ENCODE measurements at regions not wholly inside any gene's neighbourhood (a gene's known extent, or its start where the extent isn't known, plus 50 kb on each side); places are given as distances from the start of the nearest gene placed in this dataset.

DNA sequence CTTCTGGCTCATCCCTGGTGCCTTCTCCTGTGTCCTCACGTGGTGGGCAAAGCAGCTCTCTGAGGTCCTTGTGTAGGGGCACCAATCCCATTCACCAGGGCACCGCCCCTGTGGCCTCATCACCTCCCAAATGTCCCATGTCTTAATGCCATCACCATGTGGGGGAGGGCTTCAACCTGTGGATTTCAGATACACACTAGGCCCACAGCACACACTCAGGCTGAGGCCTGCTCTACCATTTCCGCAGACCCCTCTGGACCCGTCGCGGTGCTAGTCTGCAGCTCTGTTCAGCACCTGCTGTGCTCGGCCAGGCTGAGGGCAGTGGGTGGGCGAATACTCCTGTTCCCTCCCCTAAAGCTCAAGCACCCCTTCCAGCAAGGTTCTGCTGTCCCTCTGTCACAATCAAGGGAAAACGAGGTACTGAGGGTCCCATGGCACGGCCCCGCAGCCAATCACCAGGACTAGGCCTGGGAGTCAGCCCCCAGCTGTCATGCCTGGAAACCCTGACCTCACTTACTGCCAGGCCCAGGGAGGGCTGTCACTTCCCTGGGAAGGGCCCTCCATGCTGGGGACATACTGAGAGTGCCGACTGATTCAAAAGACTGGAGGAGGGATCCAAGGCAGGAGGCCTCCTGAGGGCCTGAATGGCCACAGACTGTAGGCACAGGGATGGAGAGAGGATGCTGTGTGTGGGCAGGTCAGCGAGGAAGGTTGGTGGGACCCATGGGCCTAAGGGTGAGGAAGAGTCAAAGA is 123.8 kb upstream of the RET start:
- H2AFZ ChIP-seq (ENCODE audit: low read length, unreplicated experiment), result no peak overlapping the region
- no peak overlapping the region for H3K4me3 ChIP-seq (ENCODE audit: low read depth, low read length)
- H3K27me3 ChIP-seq (ENCODE audit: insufficient read depth, low read length), result peaks cover 59% of the 10 kb centered on the region
- no peaks in the 10 kb centered on the region for H3K36me3 ChIP-seq (ENCODE audit: insufficient read depth, low read length)
- H3K79me2 ChIP-seq (ENCODE audit: control insufficient read depth, insufficient read depth, low read length, unreplicated experiment), result no peaks in the 10 kb centered on the region
- peaks cover 3% of the 10 kb centered on the region for H3K4me1 ChIP-seq (ENCODE audit: control insufficient read depth, insufficient read depth, low read length, unreplicated experiment)
- H3K27ac ChIP-seq (ENCODE audit: low read depth, low read length), result no peak overlapping the region

DNA sequence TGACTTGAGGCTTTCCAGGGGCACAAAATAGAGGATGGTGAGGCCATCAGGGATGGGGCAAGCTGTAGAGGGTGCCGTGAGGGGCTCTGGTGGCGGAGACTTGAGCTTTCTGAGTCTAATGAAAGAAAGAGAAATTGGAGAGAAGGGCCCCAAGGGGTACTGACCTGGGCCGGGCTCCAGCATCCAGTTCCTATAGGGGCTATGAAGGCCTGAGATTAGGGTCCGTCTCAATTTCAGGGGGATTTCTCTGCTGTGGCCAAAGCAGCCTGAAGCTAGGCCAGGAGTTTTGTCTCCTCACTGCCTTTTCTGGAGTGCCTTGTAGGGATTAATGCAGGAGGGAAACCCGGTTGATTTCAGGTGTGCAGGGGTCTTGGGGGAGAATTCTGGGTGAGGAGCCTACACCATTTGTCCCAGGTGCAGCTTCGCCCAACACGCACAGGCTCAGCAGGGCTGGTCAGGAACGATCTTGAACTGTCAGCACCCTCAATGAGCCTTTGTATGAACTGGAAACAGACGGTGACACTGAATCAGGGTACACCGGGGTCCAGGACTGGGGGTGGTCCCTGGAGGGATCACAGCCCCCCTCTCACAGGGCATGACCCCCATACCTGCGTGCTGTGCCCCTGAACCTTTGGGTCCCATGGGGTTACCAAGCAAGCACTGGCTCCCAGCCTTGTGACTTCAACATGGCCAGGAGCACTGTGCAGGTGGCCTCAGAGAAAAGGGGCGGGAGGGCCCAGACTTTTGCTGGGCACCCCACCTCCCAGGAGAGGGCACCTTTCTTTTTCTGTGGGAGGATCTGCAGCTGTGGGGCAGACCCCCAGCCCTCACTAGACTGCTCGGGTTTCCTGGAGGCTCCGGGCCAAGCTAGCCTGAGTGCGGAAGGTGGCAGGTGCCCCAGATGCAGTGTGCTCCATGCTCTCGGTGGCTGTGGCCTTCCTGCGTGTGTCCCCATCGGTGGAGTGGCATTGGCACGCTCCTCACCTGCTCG is 122.9 kb upstream of the RET start:
- peaks cover 61% of the 10 kb centered on the region for H3K27me3 ChIP-seq (ENCODE audit: insufficient read depth, low read length)
- H3K79me2 ChIP-seq (ENCODE audit: control insufficient read depth, insufficient read depth, low read length, unreplicated experiment), result no peaks in the 10 kb centered on the region
- H3K36me3 ChIP-seq (ENCODE audit: insufficient read depth, low read length), result no peaks in the 10 kb centered on the region
- peaks cover 3% of the 10 kb centered on the region for H3K4me1 ChIP-seq (ENCODE audit: control insufficient read depth, insufficient read depth, low read length, unreplicated experiment)
- no peak overlapping the region for H2AFZ ChIP-seq (ENCODE audit: low read length, unreplicated experiment)
- H3K4me3 ChIP-seq (ENCODE audit: low read depth, low read length), result no peak overlapping the region
- no peak overlapping the region for H3K27ac ChIP-seq (ENCODE audit: low read depth, low read length)

DNA sequence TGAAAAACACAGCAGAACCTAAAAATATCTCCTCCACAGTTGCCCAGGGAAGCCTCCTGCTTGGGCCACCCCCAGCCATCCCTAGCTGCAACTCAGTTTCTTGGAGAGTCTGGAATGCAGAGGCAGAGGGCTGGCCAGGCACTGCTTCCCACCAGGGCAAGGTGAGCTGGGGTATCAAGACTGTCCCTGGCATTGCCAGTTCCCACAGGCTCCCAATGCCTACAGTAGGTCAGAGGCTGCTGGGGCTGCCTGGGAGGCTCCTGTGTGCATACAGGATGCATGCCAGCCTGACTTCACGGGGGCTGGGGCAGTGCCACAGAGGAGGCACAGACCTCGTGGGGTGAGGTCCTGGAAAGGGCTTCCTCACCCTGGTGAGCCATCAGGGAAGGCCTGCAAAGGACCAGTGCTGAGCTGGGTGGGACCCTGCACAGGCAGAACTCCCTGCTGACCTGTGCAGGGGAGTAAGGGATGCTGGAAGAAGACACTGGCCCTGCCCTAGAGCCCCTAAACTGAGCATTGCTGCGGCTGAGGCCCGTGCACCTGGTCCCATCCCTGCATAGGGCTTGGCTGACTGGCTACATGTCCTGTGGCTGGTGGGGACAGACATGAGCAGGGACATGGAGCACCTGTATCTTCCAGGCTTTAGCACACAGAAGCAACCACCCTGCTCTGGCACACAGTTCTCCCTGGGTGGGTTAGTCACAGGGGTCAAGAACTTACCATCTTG is 121.9 kb upstream of the RET start:
- peaks cover 56% of the 10 kb centered on the region for H3K27me3 ChIP-seq (ENCODE audit: insufficient read depth, low read length)
- H3K4me3 ChIP-seq (ENCODE audit: low read depth, low read length), result no peak overlapping the region
- no peak overlapping the region for H2AFZ ChIP-seq (ENCODE audit: low read length, unreplicated experiment)
- H3K27ac ChIP-seq (ENCODE audit: low read depth, low read length), result no peak overlapping the region
- H3K36me3 ChIP-seq (ENCODE audit: insufficient read depth, low read length), result no peaks in the 10 kb centered on the region
- no peaks in the 10 kb centered on the region for H3K79me2 ChIP-seq (ENCODE audit: control insufficient read depth, insufficient read depth, low read length, unreplicated experiment)
- peaks cover 3% of the 10 kb centered on the region for H3K4me1 ChIP-seq (ENCODE audit: control insufficient read depth, insufficient read depth, low read length, unreplicated experiment)

DNA sequence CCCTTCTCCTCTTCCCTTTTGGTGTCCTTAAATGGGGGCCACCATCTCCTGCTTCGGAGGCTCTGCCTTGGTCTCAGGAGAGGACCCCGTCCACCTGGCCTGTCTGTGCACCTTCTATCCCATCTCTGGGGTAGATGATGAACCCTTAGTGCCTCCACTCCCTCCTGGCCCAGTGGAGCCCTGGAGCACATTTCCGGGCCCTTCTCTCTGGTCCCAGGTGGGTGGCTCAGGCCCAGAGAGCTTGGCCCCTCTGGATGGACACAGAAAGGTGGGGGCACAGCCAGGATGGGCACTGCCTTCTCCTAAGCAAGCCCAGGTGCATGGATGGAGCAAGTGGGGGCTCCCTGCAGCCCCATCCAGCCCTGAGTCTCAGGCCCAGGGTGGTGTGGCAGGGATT is 121.4 kb upstream of the RET start:
- Histone ChIP-seq H3K27me3 (ENCODE audit: insufficient read depth, low read length) (peaks cover 54% of the 10 kb centered on the region), H3K79me2 (ENCODE audit: control insufficient read depth, insufficient read depth, low read length, unreplicated experiment) (no peaks in the 10 kb centered on the region), H3K4me1 (ENCODE audit: control insufficient read depth, insufficient read depth, low read length, unreplicated experiment) (peaks cover 7% of the 10 kb centered on the region)

GRCh38 chr10:42956045-42956444 is 120.8 kb upstream of the RET start:
- Histone ChIP-seq H3K36me3 (ENCODE audit: insufficient read depth, low read length) (no peaks in the 10 kb centered on the region), H3K27me3 (ENCODE audit: insufficient read depth, low read length) (peaks cover 48% of the 10 kb centered on the region), H3K27ac (ENCODE audit: low read depth, low read length) (no peak overlapping the region), H3K4me1 (ENCODE audit: control insufficient read depth, insufficient read depth, low read length, unreplicated experiment) (peaks cover 10% of the 10 kb centered on the region), H3K4me3 (ENCODE audit: low read depth, low read length) (no peak overlapping the region), H2AFZ (ENCODE audit: low read length, unreplicated experiment) (no peak overlapping the region), H3K79me2 (ENCODE audit: control insufficient read depth, insufficient read depth, low read length, unreplicated experiment) (no peaks in the 10 kb centered on the region)

More for the DNA sequence above, 121.4 kb upstream of the RET start:
- Histone ChIP-seq H3K27ac (ENCODE audit: low read depth, low read length) (no peak overlapping the region), H3K36me3 (ENCODE audit: insufficient read depth, low read length) (no peaks in the 10 kb centered on the region), H2AFZ (ENCODE audit: low read length, unreplicated experiment) (no peak overlapping the region), H3K4me3 (ENCODE audit: low read depth, low read length) (no peak overlapping the region)

GRCh38 chr10:42958142-42958868 is 118.6 kb upstream of the RET start:
- no peaks in the 10 kb centered on the region for H3K79me2 ChIP-seq (ENCODE audit: control insufficient read depth, insufficient read depth, low read length, unreplicated experiment)
- H3K27ac ChIP-seq (ENCODE audit: low read depth, low read length), result no peak overlapping the region
- H3K27me3 ChIP-seq (ENCODE audit: insufficient read depth, low read length), result peaks cover 35% of the 10 kb centered on the region
- no peak overlapping the region for H2AFZ ChIP-seq (ENCODE audit: low read length, unreplicated experiment)
- H3K4me1 ChIP-seq (ENCODE audit: control insufficient read depth, insufficient read depth, low read length, unreplicated experiment), result peaks cover 7% of the 10 kb centered on the region
- no peak overlapping the region for H3K4me3 ChIP-seq (ENCODE audit: low read depth, low read length)
- H3K36me3 ChIP-seq (ENCODE audit: insufficient read depth, low read length), result no peaks in the 10 kb centered on the region

DNA sequence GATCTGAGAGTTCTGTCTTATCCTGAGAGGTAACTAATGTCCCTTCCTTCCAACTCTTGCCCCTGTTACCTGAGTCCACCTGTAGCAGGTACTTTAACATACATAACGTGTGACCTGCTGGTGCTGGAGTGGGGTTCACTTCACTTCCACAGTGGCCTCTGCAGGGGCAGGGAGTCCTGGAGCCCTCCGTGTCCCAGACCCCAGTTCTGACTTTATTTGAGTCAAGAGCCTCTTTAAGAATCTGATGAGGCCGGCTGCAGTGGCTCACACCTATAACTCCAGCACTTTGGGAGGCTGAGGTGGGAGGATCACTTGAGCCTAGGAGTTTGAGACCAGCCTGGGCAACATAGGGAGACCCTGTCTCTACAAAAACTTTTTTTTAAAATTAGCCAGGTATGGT is 117.0 kb upstream of the RET start:
- Histone ChIP-seq H3K4me1 (ENCODE audit: control insufficient read depth, insufficient read depth, low read length, unreplicated experiment) (peaks cover 7% of the 10 kb centered on the region), H3K36me3 (ENCODE audit: insufficient read depth, low read length) (no peaks in the 10 kb centered on the region), H3K79me2 (ENCODE audit: control insufficient read depth, insufficient read depth, low read length, unreplicated experiment) (no peaks in the 10 kb centered on the region), H3K4me3 (ENCODE audit: low read depth, low read length) (no peak overlapping the region), H3K27ac (ENCODE audit: low read depth, low read length) (no peak overlapping the region), H3K27me3 (ENCODE audit: insufficient read depth, low read length) (peaks cover 51% of the 10 kb centered on the region), H2AFZ (ENCODE audit: low read length, unreplicated experiment) (no peak overlapping the region)

DNA sequence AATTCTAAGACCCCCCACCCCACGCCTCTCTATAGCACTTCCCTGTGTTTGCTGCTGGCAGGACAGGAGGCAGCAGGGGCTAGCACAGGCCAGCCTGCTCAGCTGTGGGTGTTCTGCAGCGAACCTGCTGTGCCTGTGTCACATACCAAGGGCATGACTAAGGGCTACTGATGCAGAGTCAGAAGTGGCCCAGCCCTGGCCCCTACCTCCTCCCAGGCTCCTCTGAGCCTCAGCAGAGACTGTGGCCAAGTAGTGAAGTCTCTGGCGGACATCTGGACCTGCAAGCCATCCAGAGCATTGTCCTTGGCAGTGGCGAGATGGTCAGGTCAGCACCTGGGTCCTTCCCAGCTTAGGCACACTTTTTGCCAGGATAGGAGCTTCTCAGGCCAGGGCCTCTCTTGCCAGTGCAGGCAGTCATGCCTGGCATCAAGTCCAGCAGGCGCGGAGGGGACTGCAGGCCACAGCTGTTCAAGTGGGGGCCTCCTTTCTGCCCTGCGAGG is 116.3 kb upstream of the RET start:
- Histone ChIP-seq H2AFZ (ENCODE audit: low read length, unreplicated experiment) (no peak overlapping the region), H3K36me3 (ENCODE audit: insufficient read depth, low read length) (no peaks in the 10 kb centered on the region), H3K4me1 (ENCODE audit: control insufficient read depth, insufficient read depth, low read length, unreplicated experiment) (peaks cover 7% of the 10 kb centered on the region), H3K79me2 (ENCODE audit: control insufficient read depth, insufficient read depth, low read length, unreplicated experiment) (no peaks in the 10 kb centered on the region), H3K27me3 (ENCODE audit: insufficient read depth, low read length) (peaks cover 54% of the 10 kb centered on the region), H3K4me3 (ENCODE audit: low read depth, low read length) (no peak overlapping the region), H3K27ac (ENCODE audit: low read depth, low read length) (no peak overlapping the region)

GRCh38 chr10:42960991-42961795 is 115.7 kb upstream of the RET start:
- peaks cover 7% of the 10 kb centered on the region for H3K4me1 ChIP-seq (ENCODE audit: control insufficient read depth, insufficient read depth, low read length, unreplicated experiment)
- H3K79me2 ChIP-seq (ENCODE audit: control insufficient read depth, insufficient read depth, low read length, unreplicated experiment), result no peaks in the 10 kb centered on the region
- H3K36me3 ChIP-seq (ENCODE audit: insufficient read depth, low read length), result no peaks in the 10 kb centered on the region
- H3K27me3 ChIP-seq (ENCODE audit: insufficient read depth, low read length), result peaks cover 57% of the 10 kb centered on the region
- H2AFZ ChIP-seq (ENCODE audit: low read length, unreplicated experiment), result no peak overlapping the region
- no peak overlapping the region for H3K4me3 ChIP-seq (ENCODE audit: low read depth, low read length)
- H3K27ac ChIP-seq (ENCODE audit: low read depth, low read length), result no peak overlapping the region
